ENCODE measurements at regions not wholly inside any gene's neighbourhood (a gene's known extent, or its start where the extent isn't known, plus 50 kb on each side); places are given as distances from the start of the nearest gene placed in this dataset.
"Not testable (repeated sequence)": the region's sequence is repeated elsewhere in the genome, so short reads cannot be mapped to it uniquely, and the experiment has no call there.

- DNase-seq: no peak
These were observed 256.5 kb upstream of the CBLB start for GRCh38 chr3:106125321-106125720.

- no peak for DNase-seq
These were observed 257.4 kb upstream of the CBLB start for GRCh38 chr3:106126067-106126845.

GRCh38 chr3:106126846-106127235, 258.0 kb upstream of the CBLB start:
- DNase-seq: no peak

- DNase-seq: no peak
These were observed 261.1 kb upstream of the CBLB start for GRCh38 chr3:106129939-106130338.

- DNase-seq: no peak
These were observed 261.8 kb upstream of the CBLB start for GRCh38 chr3:106130384-106131198.

GRCh38 chr3:106135451-106136160, 266.8 kb upstream of the CBLB start:
- no peak for DNase-seq

- no peak for DNase-seq
These were observed 271.0 kb upstream of the CBLB start for GRCh38 chr3:106139826-106140225.

GRCh38 chr3:106140431-106140830, 271.6 kb upstream of the CBLB start:
- no peak for DNase-seq

GRCh38 chr3:106144030-106144429, 275.2 kb upstream of the CBLB start:
- DNase-seq: no peak

- DNase-seq: not testable (repeated sequence)
These were observed 279.7 kb upstream of the CBLB start for GRCh38 chr3:106148440-106149082.

GRCh38 chr3:106157411-106157810, 288.6 kb upstream of the CBLB start:
- no peak for DNase-seq

GRCh38 chr3:106160396-106160795, 291.6 kb upstream of the CBLB start:
- DNase-seq: no peak

- no peak for DNase-seq
These were observed 292.4 kb upstream of the CBLB start for GRCh38 chr3:106161246-106161645.

- no peak for DNase-seq
These were observed 298.9 kb upstream of the CBLB start for GRCh38 chr3:106167728-106168127.

- no peak for DNase-seq
These were observed 300.3 kb upstream of the CBLB start for GRCh38 chr3:106168962-106169750.

GRCh38 chr3:106170636-106171035, 301.8 kb upstream of the CBLB start:
- no peak for DNase-seq

- no peak for DNase-seq
These were observed 303.3 kb upstream of the CBLB start for GRCh38 chr3:106172101-106172500.

- no peak for DNase-seq
These were observed 304.0 kb upstream of the CBLB start for GRCh38 chr3:106172780-106173179.

- no peak for DNase-seq
These were observed 306.5 kb upstream of the CBLB start for GRCh38 chr3:106175276-106175675.

GRCh38 chr3:106176734-106177133, 307.9 kb upstream of the CBLB start:
- peak; percentile 77 for DNase-seq

- no peak for DNase-seq
These were observed 314.2 kb upstream of the CBLB start for GRCh38 chr3:106182950-106183511.

Measured in activated effector memory CD4-positive, alpha-beta T cell treated with anti-CD3 and anti-CD28 coated beads, Interleukin-2, amount 50 U/mL, for 16 hours (primary cell).